PC-3 (cell line): ENCODE measurements at regions not wholly inside any gene's neighbourhood (a gene's known extent, or its start where the extent isn't known, plus 50 kb on each side); places are given as distances from the start of the nearest gene placed in this dataset.

Experiments used
- CTCF ChIP-seq: fragments of 300-600 bp; sonication (generic); conservative IDR thresholded peaks from 2 replicates; pipeline ENCODE4 v1.5.1; 2017; ENCODE audit warnings: antibody characterized with exemption, low read depth, mild to moderate bottlenecking, low read length
- EZH2 ChIP-seq: fragments of 300-600 bp; sonication (generic); IDR thresholded peaks from one replicate; pipeline ENCODE4 v1.6.1; 2017; ENCODE audit warnings: antibody characterized with exemption, mild to moderate bottlenecking, low read length; ENCODE audit not compliant: unreplicated experiment
- EZH2phosphoT487 ChIP-seq: fragments of 300-600 bp; sonication (generic); IDR thresholded peaks from 2 replicates; pipeline ENCODE4 v1.6.1; 2018; ENCODE audit warnings: mild to moderate bottlenecking, antibody characterized with exemption, low read length, borderline replicate concordance

DNA sequence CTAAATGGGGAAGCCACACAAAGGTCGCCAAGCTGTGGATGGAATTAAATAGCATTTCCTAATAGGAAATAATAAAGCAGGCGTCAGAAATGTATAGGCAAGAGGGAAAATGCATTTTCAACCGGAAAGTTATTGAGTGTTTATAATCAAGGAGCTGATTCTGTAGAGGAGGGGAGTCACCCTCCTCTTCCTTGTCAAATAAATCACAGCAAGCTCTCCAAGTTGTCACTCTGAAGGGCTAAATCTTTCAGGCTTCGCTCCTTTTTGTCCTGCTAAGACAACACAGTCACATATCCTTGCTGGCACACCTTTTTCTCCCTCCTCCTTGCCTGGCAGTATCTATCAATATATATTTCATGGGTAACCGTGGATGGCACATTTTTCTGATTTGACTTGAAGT lies 338.4 kb downstream of the SATB1 start:
- TF ChIP-seq CTCF = no peak
- TF ChIP-seq EZH2 = no peak
- no peak for TF ChIP-seq EZH2phosphoT487
